Liver (tissue), 3 donors: ENCODE measurements at regions not wholly inside any gene's neighbourhood (a gene's known extent, or its start where the extent isn't known, plus 50 kb on each side); places are given as distances from the start of the nearest gene placed in this dataset.

ENCODE experiments used
- EGR1 ChIP-seq, 2 donors: IDR thresholded peaks; 2 replicates each; pipeline ENCODE4 v1.6.1; 2016 to 2018; ENCODE audit warnings: antibody characterized with exemption in 2 of 2, low read depth in 2 of 2
- FOXA1 ChIP-seq: IDR thresholded peaks from 2 replicates; pipeline ENCODE4 v1.6.1; 2016; ENCODE audit warnings: antibody characterized with exemption
- GABPA ChIP-seq, 2 donors: IDR thresholded peaks in 1 of 2; conservative IDR thresholded peaks in 1 of 2; 2 replicates each; pipeline ENCODE4 v1.6.1; 2016; ENCODE audit warnings: antibody characterized with exemption in 2 of 2, mild to moderate bottlenecking in 1 of 2, moderate library complexity in 1 of 2
- JUND ChIP-seq, 2 donors: IDR thresholded peaks; 2 replicates each; pipeline ENCODE4 v1.6.1; 2016; ENCODE audit warnings: antibody characterized with exemption in 2 of 2
- RAD21 ChIP-seq, 2 donors: IDR thresholded peaks; 2 replicates each; pipeline ENCODE4 v1.6.1; 2016; ENCODE audit warnings: antibody characterized with exemption in 2 of 2, mild to moderate bottlenecking in 2 of 2
- SP1 ChIP-seq: IDR thresholded peaks from 2 replicates; pipeline ENCODE4 v1.6.1; 2018; ENCODE audit warnings: antibody characterized with exemption, mild to moderate bottlenecking
- TAF1 ChIP-seq: conservative IDR thresholded peaks from 2 replicates; pipeline ENCODE4 v1.6.1; 2016; ENCODE audit warnings: antibody characterized with exemption, mild to moderate bottlenecking
- YY1 ChIP-seq: IDR thresholded peaks from 2 replicates; pipeline ENCODE4 v1.6.1; 2016; ENCODE audit warnings: antibody characterized with exemption, mild to moderate bottlenecking
- TF ChIP-seq, protein P1 (sequence below): fragments of 150-350 bp; IDR thresholded peaks from 2 replicates; pipeline ENCODE4 v1.5.1; 2017; ENCODE audit warnings: improper control_type of control experiment, low read depth, low read length; ENCODE audit not compliant: missing input control
- TF ChIP-seq, protein P2 (sequence below): IDR thresholded peaks from 2 replicates; pipeline ENCODE4 v1.6.1; 2016; ENCODE audit warnings: antibody characterized with exemption, mild to moderate bottlenecking
- TF ChIP-seq, protein P3 (sequence below): IDR thresholded peaks from 2 replicates; pipeline ENCODE4 v1.6.1; 2016; ENCODE audit warnings: antibody characterized with exemption
- donor health status: healthy.
- donor health status: healthy.

DNA sequence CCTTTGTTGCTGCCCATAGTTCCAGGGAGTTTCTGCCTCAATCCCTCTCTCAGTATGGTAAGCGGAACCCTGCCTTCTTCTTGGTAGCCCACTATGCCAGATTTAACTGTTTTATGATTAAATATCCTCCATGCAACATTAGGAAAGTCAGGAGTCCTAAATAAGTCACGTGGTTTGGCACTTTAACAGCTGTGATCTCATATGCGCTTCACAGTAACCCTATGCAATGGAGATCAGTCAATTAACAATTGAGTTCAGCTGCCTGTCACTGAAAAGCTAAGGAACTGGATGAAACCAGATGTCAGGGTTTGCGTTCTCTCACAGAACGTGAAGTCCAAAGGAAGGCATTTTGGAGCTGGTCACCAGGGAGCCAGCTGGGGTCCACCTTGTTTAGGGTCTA lies 81.6 kb downstream of the PSMB1 start:
- TF ChIP-seq, protein P1, sequence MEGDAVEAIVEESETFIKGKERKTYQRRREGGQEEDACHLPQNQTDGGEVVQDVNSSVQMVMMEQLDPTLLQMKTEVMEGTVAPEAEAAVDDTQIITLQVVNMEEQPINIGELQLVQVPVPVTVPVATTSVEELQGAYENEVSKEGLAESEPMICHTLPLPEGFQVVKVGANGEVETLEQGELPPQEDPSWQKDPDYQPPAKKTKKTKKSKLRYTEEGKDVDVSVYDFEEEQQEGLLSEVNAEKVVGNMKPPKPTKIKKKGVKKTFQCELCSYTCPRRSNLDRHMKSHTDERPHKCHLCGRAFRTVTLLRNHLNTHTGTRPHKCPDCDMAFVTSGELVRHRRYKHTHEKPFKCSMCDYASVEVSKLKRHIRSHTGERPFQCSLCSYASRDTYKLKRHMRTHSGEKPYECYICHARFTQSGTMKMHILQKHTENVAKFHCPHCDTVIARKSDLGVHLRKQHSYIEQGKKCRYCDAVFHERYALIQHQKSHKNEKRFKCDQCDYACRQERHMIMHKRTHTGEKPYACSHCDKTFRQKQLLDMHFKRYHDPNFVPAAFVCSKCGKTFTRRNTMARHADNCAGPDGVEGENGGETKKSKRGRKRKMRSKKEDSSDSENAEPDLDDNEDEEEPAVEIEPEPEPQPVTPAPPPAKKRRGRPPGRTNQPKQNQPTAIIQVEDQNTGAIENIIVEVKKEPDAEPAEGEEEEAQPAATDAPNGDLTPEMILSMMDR = no peak
- TF ChIP-seq RAD21 (IDR thresholded peaks at IDR 0.05) = no peak
- TF ChIP-seq, protein P2, sequence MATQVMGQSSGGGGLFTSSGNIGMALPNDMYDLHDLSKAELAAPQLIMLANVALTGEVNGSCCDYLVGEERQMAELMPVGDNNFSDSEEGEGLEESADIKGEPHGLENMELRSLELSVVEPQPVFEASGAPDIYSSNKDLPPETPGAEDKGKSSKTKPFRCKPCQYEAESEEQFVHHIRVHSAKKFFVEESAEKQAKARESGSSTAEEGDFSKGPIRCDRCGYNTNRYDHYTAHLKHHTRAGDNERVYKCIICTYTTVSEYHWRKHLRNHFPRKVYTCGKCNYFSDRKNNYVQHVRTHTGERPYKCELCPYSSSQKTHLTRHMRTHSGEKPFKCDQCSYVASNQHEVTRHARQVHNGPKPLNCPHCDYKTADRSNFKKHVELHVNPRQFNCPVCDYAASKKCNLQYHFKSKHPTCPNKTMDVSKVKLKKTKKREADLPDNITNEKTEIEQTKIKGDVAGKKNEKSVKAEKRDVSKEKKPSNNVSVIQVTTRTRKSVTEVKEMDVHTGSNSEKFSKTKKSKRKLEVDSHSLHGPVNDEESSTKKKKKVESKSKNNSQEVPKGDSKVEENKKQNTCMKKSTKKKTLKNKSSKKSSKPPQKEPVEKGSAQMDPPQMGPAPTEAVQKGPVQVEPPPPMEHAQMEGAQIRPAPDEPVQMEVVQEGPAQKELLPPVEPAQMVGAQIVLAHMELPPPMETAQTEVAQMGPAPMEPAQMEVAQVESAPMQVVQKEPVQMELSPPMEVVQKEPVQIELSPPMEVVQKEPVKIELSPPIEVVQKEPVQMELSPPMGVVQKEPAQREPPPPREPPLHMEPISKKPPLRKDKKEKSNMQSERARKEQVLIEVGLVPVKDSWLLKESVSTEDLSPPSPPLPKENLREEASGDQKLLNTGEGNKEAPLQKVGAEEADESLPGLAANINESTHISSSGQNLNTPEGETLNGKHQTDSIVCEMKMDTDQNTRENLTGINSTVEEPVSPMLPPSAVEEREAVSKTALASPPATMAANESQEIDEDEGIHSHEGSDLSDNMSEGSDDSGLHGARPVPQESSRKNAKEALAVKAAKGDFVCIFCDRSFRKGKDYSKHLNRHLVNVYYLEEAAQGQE = no peak
- TF ChIP-seq YY1 = no peak
- TF ChIP-seq, protein P3, sequence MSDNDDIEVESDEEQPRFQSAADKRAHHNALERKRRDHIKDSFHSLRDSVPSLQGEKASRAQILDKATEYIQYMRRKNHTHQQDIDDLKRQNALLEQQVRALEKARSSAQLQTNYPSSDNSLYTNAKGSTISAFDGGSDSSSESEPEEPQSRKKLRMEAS = no peak
- no peak for TF ChIP-seq JUND (IDR thresholded peaks at IDR 0.05)
- TF ChIP-seq FOXA1 = no peak
- no peak for TF ChIP-seq TAF1
- TF ChIP-seq EGR1 (IDR thresholded peaks at IDR 0.05; ENCODE audit: low read depth in 2 of 2) = no peak
- no peak for TF ChIP-seq SP1
- TF ChIP-seq GABPA (IDR thresholded peaks at IDR 0.05 in 1 of 2, conservative IDR thresholded peaks at IDR 0.05 in 1 of 2) = no peak
